HepG2 (cell line): ENCODE measurements at regions not wholly inside any gene's neighbourhood (a gene's known extent, or its start where the extent isn't known, plus 50 kb on each side); places are given as distances from the start of the nearest gene placed in this dataset.
A peak's percentile ranks its signal among the peaks of the same experiment; 100 is the strongest.

ENCODE experiments used
- ATF5 ChIP-seq: sonication (generic); formaldehyde crosslinking; IDR thresholded peaks from 2 replicates; pipeline ENCODE4 v1.4.0; 2020; ENCODE audit warnings: mild to moderate bottlenecking, low read depth, missing genetic modification reagents
- CREM ChIP-seq, 2 experiments: sonication (generic) in 1 of 2; formaldehyde crosslinking in 1 of 2; IDR thresholded peaks; 2 replicates each; pipeline versions ENCODE4 v1.4.0 to v1.6.1; 2016 to 2020; ENCODE audit warnings: antibody characterized with exemption in 1 of 2, mild to moderate bottlenecking in 1 of 2, missing genetic modification reagents in 1 of 2
- KDM3A ChIP-seq: IDR thresholded peaks from 2 replicates; pipeline ENCODE4 v1.6.1; 2018; ENCODE audit warnings: low read depth, missing compliant biosample characterization
- KLF6 ChIP-seq: IDR thresholded peaks from 2 replicates; pipeline ENCODE4 v1.8.0; 2016; ENCODE audit warnings: missing biosample characterization, missing genetic modification reagents
- LBX2 ChIP-seq: sonication (generic); formaldehyde crosslinking; IDR thresholded peaks from 2 replicates; pipeline ENCODE4 v1.5.0; 2020; ENCODE audit warnings: missing genetic modification reagents, mild to moderate bottlenecking, borderline replicate concordance
- MEF2D ChIP-seq: sonication (generic); formaldehyde crosslinking; IDR thresholded peaks from 2 replicates; pipeline ENCODE4 v1.5.1; 2020; ENCODE audit warnings: mild to moderate bottlenecking, missing genetic modification reagents
- MEIS1 ChIP-seq: sonication (generic); formaldehyde crosslinking; IDR thresholded peaks from 2 replicates; pipeline ENCODE4 v1.9.0; 2021; ENCODE audit warnings: mild to moderate bottlenecking, missing genetic modification reagents, moderate library complexity, borderline replicate concordance
- MXD1 ChIP-seq: sonication (generic); formaldehyde crosslinking; IDR thresholded peaks from 2 replicates; pipeline ENCODE4 v1.4.0; 2020; ENCODE audit warnings: mild to moderate bottlenecking, missing genetic modification reagents
- RXRA ChIP-seq: sonication (generic); formaldehyde crosslinking; IDR thresholded peaks from 2 replicates; pipeline ENCODE4 v1.5.1; 2020; ENCODE audit warnings: missing genetic modification reagents
- SOX5 ChIP-seq: IDR thresholded peaks from 2 replicates; pipeline ENCODE4 v1.6.1; 2016; ENCODE audit warnings: borderline replicate concordance
- TBX3 ChIP-seq: fragments of 450-650 bp; IDR thresholded peaks from 2 replicates; pipeline ENCODE4 v1.6.1; 2017; ENCODE audit warnings: antibody characterized with exemption, mild to moderate bottlenecking, inconsistent platforms, borderline replicate concordance
- TCF12 ChIP-seq, 2 experiments: fragments of 450-650 bp in 1 of 2; sonication (generic) in 1 of 2; formaldehyde crosslinking in 1 of 2; IDR thresholded peaks; 2 replicates each; pipeline versions ENCODE4 v1.6.1 to v1.8.0; 2017 to 2022; ENCODE audit warnings: antibody characterized with exemption in 1 of 2, mild to moderate bottlenecking in 1 of 2, missing genetic modification reagents in 1 of 2, moderate library complexity in 1 of 2
- THRA ChIP-seq: sonication (generic); formaldehyde crosslinking; IDR thresholded peaks from 2 replicates; pipeline ENCODE4 v1.4.0; 2020; ENCODE audit warnings: missing genetic modification reagents, borderline replicate concordance
- TP53 ChIP-seq: sonication (generic); formaldehyde crosslinking; conservative IDR thresholded peaks from 2 replicates; pipeline ENCODE4 v1.4.0; 2020; ENCODE audit warnings: missing genetic modification reagents
- ZMYM2 ChIP-seq: sonication (generic); formaldehyde crosslinking; IDR thresholded peaks from 2 replicates; pipeline ENCODE4 v1.8.0; 2022; ENCODE audit warnings: mild to moderate bottlenecking, missing genetic modification reagents
- ZNF501 ChIP-seq: sonication (generic); formaldehyde crosslinking; IDR thresholded peaks from 2 replicates; pipeline ENCODE4 v1.5.1; 2020; ENCODE audit warnings: mild to moderate bottlenecking, moderate library complexity, missing genetic modification reagents
- ZNF609 ChIP-seq: sonication (generic); formaldehyde crosslinking; IDR thresholded peaks from 2 replicates; pipeline ENCODE4 v1.4.0; 2020; ENCODE audit warnings: mild to moderate bottlenecking, missing genetic modification reagents, borderline replicate concordance
- ZNF672 ChIP-seq: sonication (generic); formaldehyde crosslinking; IDR thresholded peaks from 2 replicates; pipeline ENCODE4 v1.8.1; 2022; ENCODE audit warnings: missing genetic modification reagents
- ZNF740 ChIP-seq: sonication (generic); formaldehyde crosslinking; IDR thresholded peaks from 2 replicates; pipeline ENCODE4 v1.4.0; 2020; ENCODE audit warnings: missing genetic modification reagents

GRCh38 chr7:54864663-54865062 lies 105.7 kb upstream of the SEC61G start (continued):
- TF ChIP-seq MXD1, result no peak
- TF ChIP-seq MEIS1 (CRISPR knock-in tag), result no peak
- TF ChIP-seq THRA (CRISPR knock-in tag), result 0 out of 2 replicates have a peak, but pooled peaks have one; percentile 30
- TF ChIP-seq SOX5 (CRISPR knock-in tag), result peak; percentile 88
- no peak for TF ChIP-seq ATF5 (CRISPR knock-in tag)
- TF ChIP-seq ZMYM2, result no peak
- TF ChIP-seq RXRA, result no peak; the same call in 1 of the 2 replicates
- peak; percentile 77; the same call in 1 of the 2 replicates for TF ChIP-seq ZNF609 (CRISPR knock-in tag)
- TF ChIP-seq TP53, result no peak
- no peak for TF ChIP-seq TCF12 (IDR thresholded peaks at IDR 0.05)
- TF ChIP-seq TCF12 (CRISPR knock-in tag; IDR thresholded peaks at IDR 0.05), result peak; percentile 32; the same call in 1 of the 2 replicates
- TF ChIP-seq CREM (IDR thresholded peaks at IDR 0.05), result no peak
- no peak for TF ChIP-seq CREM (CRISPR knock-in tag; IDR thresholded peaks at IDR 0.05)
- peak; percentile 35; the same call in 1 of the 2 replicates for TF ChIP-seq TBX3
- peak; percentile 89 for TF ChIP-seq MEF2D (CRISPR knock-in tag)
- no peak for TF ChIP-seq KDM3A (CRISPR knock-in tag)
- TF ChIP-seq LBX2, result no peak
- no peak for TF ChIP-seq ZNF672 (CRISPR knock-in tag)
- TF ChIP-seq ZNF740 (CRISPR knock-in tag), result no peak
- no peak for TF ChIP-seq KLF6 (CRISPR knock-in tag)
- TF ChIP-seq ZNF501 (CRISPR knock-in tag), result no peak
